ENCODE measurements at regions not wholly inside any gene's neighbourhood (a gene's known extent, or its start where the extent isn't known, plus 50 kb on each side); places are given as distances from the start of the nearest gene placed in this dataset.
"Not testable (repeated sequence)": the region's sequence is repeated elsewhere in the genome, so short reads cannot be mapped to it uniquely, and the experiment has no call there.

DNA sequence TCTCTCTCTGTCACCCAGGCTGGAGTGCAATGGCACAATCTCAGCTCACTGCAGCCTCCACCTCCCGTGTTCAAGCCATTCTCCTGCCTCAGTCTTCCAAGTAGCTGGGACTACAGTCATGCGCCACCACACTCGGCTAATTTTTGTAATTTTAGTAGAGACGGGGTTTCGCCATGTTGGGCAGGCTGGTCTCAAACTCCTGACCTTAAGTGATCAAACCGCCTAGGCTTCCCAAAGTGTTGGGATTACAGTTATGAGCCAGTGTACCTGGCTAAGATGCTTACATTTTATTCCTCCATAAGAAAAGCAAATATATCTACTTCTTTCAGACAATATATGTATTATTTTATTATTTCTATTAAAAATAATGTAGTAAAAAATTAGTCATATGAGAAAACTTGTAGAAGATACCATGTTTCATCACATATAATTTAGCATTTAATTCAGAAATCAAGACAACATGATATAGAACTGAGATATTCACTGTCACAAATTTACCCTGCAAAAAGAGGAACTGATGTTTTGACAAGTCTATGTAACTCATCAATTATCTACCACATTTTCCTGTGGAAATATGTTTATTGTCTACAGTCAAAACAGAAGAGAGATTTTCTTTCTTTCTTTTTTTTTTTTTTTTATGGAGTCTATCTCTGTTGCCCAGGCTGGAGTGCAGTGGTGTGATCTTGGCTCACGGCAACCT lies 105.1 kb downstream of the ZNF486 start:
- not testable (repeated sequence) for TF ChIP-seq CTCF, POLR2A, POLR2AphosphoS5 (IDR thresholded peaks at IDR 0.05)
